ENCODE measurements at regions not wholly inside any gene's neighbourhood (a gene's known extent, or its start where the extent isn't known, plus 50 kb on each side); places are given as distances from the start of the nearest gene placed in this dataset.
"Not testable (repeated sequence)": the region's sequence is repeated elsewhere in the genome, so short reads cannot be mapped to it uniquely, and the experiment has no call there.

DNA sequence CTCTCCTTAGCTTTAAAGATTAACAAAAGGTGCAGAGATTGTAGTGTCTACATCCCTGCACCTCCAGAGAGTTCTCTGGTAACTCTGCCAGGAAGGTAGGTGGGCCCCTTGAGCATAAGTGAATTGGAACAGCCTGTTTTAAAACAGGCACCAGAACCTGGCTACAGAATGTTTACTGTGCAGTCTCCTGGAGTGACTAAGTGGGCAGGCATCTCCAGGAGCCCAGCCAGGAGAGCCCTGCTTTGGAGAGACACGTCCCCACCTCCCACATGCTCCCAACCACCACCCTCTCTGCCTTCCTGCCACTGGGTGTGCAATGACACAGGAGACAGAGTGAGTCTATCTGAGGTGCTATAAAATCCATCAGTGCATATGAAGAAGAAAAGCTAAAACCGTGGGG lies 110.3 kb upstream of the EYA4 start:
- H3K27me3 ChIP-seq (ENCODE audit: control insufficient read depth, insufficient read depth, low read length), result no peaks in the 10 kb centered on the region
- no peak overlapping the region for H3K4me3 ChIP-seq (ENCODE audit: low read depth, low read length)
- TF ChIP-seq CTCF (IDR thresholded peaks at IDR 0.05; ENCODE audit: low read depth, low read length), result no peak
- no peaks in the 10 kb centered on the region for H3K9me3 ChIP-seq (ENCODE audit: control insufficient read depth, insufficient read depth, low read length)
- no peak overlapping the region for H3K27ac ChIP-seq (ENCODE audit: low read depth, low read length)
- CTCF ChIA-PET, result no interaction called here
- peak; percentile 8 for DNase-seq (ENCODE audit: low read depth, low spot score)
- POLR2A ChIA-PET, result no interaction called here

GRCh38 chr6:133131621-133132465 lies 109.3 kb upstream of the EYA4 start:
- CTCF ChIA-PET, result no interaction called here
- peak overlapping the region; percentile 4 for H3K27ac ChIP-seq (ENCODE audit: low read depth, low read length)
- no peak for DNase-seq (ENCODE audit: low read depth, low spot score)

GRCh38 chr6:133132466-133132971 lies 108.6 kb upstream of the EYA4 start:
- no peak for DNase-seq (ENCODE audit: low read depth, low spot score)
- CTCF ChIA-PET, result interaction anchor here (0.7 kb wide), 1 partner anchor 90 kb away, joined by 4 read pairs; no protein-coding TSS in a partner anchor

More at GRCh38 chr6:133131621-133132465, 109.3 kb upstream of the EYA4 start:
- H3K27me3 ChIP-seq (ENCODE audit: control insufficient read depth, insufficient read depth, low read length), result no peaks in the 10 kb centered on the region
- no peak for TF ChIP-seq CTCF (IDR thresholded peaks at IDR 0.05; ENCODE audit: low read depth, low read length)
- no peak overlapping the region for H3K4me3 ChIP-seq (ENCODE audit: low read depth, low read length)
- POLR2A ChIA-PET, result no interaction called here
- no peaks in the 10 kb centered on the region for H3K9me3 ChIP-seq (ENCODE audit: control insufficient read depth, insufficient read depth, low read length)

DNA sequence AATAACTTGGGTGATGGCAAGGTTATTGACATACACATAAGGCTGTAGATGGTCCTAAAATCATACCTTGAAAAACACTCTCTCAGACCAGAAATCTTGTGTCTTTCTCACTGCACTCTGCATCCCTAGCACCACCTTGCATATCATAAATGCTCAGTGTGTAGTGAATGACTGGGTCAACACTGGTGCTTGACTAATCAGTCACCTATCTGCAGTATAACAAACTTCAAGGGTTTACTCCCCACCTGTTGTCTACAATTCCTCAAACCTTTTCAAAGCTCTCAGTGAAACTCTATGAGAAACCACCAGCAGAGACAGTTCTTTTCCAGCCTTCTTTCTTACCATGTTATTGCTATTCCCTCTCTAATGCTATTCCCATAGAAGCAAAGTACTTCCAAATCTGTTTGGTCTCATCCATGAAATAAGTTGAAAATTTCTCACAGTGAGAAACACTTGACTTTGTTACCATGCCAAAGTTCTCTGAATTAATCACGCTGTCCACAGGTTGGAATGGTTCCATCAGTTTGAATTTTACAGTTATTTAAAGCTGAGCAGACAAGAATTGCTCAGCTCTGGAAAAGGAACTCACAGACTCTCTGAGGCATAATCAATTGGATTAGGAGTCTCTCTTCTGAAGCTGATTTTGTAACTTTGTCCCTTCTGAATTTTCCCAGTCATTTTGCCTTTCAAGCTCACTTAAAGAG lies 104.8 kb upstream of the EYA4 start:
- ChIA-PET POLR2A (no interaction called here), CTCF (no interaction called here)
- Histone ChIP-seq H3K27me3 (ENCODE audit: control insufficient read depth, insufficient read depth, low read length) (no peaks in the 10 kb centered on the region), H3K27ac (ENCODE audit: low read depth, low read length) (no peak overlapping the region), H3K9me3 (ENCODE audit: control insufficient read depth, insufficient read depth, low read length) (no peaks in the 10 kb centered on the region), H3K4me3 (ENCODE audit: low read depth, low read length) (no peak overlapping the region)
- TF ChIP-seq CTCF (IDR thresholded peaks at IDR 0.05; ENCODE audit: low read depth, low read length), result no peak
- DNase-seq (ENCODE audit: low read depth, low spot score), result no peak

More at GRCh38 chr6:133132466-133132971, 108.6 kb upstream of the EYA4 start:
- Histone ChIP-seq H3K4me3 (ENCODE audit: low read depth, low read length) (no peak overlapping the region), H3K27ac (ENCODE audit: low read depth, low read length) (no peak overlapping the region), H3K27me3 (ENCODE audit: control insufficient read depth, insufficient read depth, low read length) (no peaks in the 10 kb centered on the region), H3K9me3 (ENCODE audit: control insufficient read depth, insufficient read depth, low read length) (no peaks in the 10 kb centered on the region)
- POLR2A ChIA-PET, result interaction anchor here (0.6 kb wide), 1 partner anchor 312 kb away, joined by 4 read pairs; no protein-coding TSS in a partner anchor
- TF ChIP-seq CTCF (IDR thresholded peaks at IDR 0.05; ENCODE audit: low read depth, low read length), result no peak

- H3K9me3 ChIP-seq (ENCODE audit: control insufficient read depth, insufficient read depth, low read length); H3K27ac ChIP-seq (ENCODE audit: low read depth, low read length); DNase-seq (ENCODE audit: low read depth, low spot score); POLR2A ChIA-PET; CTCF ChIA-PET; H3K27me3 ChIP-seq (ENCODE audit: control insufficient read depth, insufficient read depth, low read length); H3K4me3 ChIP-seq (ENCODE audit: low read depth, low read length): not testable (repeated sequence)
These were observed 93.5 kb upstream of the EYA4 start for GRCh38 chr6:133147470-133148184.

Measured in AG04450 (cell line).